GM12892 (cell line): ENCODE measurements at regions not wholly inside any gene's neighbourhood (a gene's known extent, or its start where the extent isn't known, plus 50 kb on each side); places are given as distances from the start of the nearest gene placed in this dataset.

ENCODE experiments used
- DNase-seq: peaks from one replicate; pipeline ENCODE4 v3.0.0; 2011; ENCODE audit not compliant: insufficient read length
- FAIRE-seq: peaks from 2 replicates; lab custom pipeline; 2011; peaks lifted over from hg19 to GRCh38; lab: Jason Lieb, UNC
- POLR2A ChIP-seq: IDR thresholded peaks from 2 replicates; pipeline ENCODE4 v1.6.1; 2011; ENCODE audit warnings: low read depth, low read length, control low read depth
- POLR2AphosphoS5 ChIP-seq: IDR thresholded peaks from 2 replicates; pipeline ENCODE4 v1.6.1; 2011; ENCODE audit warnings: low read depth, low read length, control low read depth
- TAF1 ChIP-seq: IDR thresholded peaks from 2 replicates; pipeline ENCODE4 v1.6.1; 2011; ENCODE audit warnings: low read depth, mild to moderate bottlenecking, control low read depth, low read length, borderline replicate concordance

- FAIRE-seq: no peak
Observed at GRCh38 chr9:29966247-29966646, 2393.0 kb upstream of the C9orf72 start.

GRCh38 chr9:29968831-29969230 is 2395.6 kb upstream of the C9orf72 start:
- no peak for TF ChIP-seq POLR2AphosphoS5
- no peak for TF ChIP-seq POLR2A
- TF ChIP-seq TAF1: no peak
- DNase-seq (no peak), FAIRE-seq (no peak)

More at GRCh38 chr9:29966247-29966646, 2393.0 kb upstream of the C9orf72 start:
- no peak for TF ChIP-seq TAF1
- TF ChIP-seq POLR2A: no peak
- TF ChIP-seq POLR2AphosphoS5: no peak
- DNase-seq: no peak

GRCh38 chr9:29969408-29969807 is 2396.1 kb upstream of the C9orf72 start:
- TF ChIP-seq TAF1 (no peak), POLR2A (no peak), POLR2AphosphoS5 (no peak)
- FAIRE-seq (no peak), DNase-seq (no peak)

GRCh38 chr9:29969856-29970647 is 2396.8 kb upstream of the C9orf72 start:
- DNase-seq (no peak), FAIRE-seq (no peak)
- TF ChIP-seq POLR2AphosphoS5: no peak

GRCh38 chr9:29974197-29974596 is 2400.9 kb upstream of the C9orf72 start:
- FAIRE-seq (no peak), DNase-seq (no peak)
- TF ChIP-seq POLR2AphosphoS5: no peak
- no peak for TF ChIP-seq POLR2A
- TF ChIP-seq TAF1: no peak

- TF ChIP-seq POLR2AphosphoS5 (no peak), POLR2A (no peak), TAF1 (no peak)
- no peak for FAIRE-seq
- DNase-seq: no peak
Observed at GRCh38 chr9:29976981-29977380, 2403.7 kb upstream of the C9orf72 start.

- DNase-seq (no peak), FAIRE-seq (no peak)
- no peak for TF ChIP-seq POLR2AphosphoS5
- TF ChIP-seq POLR2A: no peak
Observed at GRCh38 chr9:29981013-29981412, 2403.4 kb upstream of the ACO1 start.

- TF ChIP-seq POLR2AphosphoS5: no peak
- no peak for DNase-seq
- FAIRE-seq: no peak
Observed at GRCh38 chr9:29999645-30000044, 2384.8 kb upstream of the ACO1 start.

GRCh38 chr9:30010691-30011090 is 2373.8 kb upstream of the ACO1 start:
- TF ChIP-seq POLR2A: no peak
- TF ChIP-seq TAF1: no peak
- TF ChIP-seq POLR2AphosphoS5: no peak
- FAIRE-seq (no peak), DNase-seq (no peak)

- FAIRE-seq (no peak), DNase-seq (no peak)
- no peak for TF ChIP-seq POLR2AphosphoS5
- no peak for TF ChIP-seq POLR2A
- no peak for TF ChIP-seq TAF1
Observed at GRCh38 chr9:30012622-30013021, 2371.8 kb upstream of the ACO1 start.

GRCh38 chr9:30015073-30015472 is 2369.4 kb upstream of the ACO1 start:
- TF ChIP-seq TAF1 (no peak), POLR2AphosphoS5 (no peak), POLR2A (no peak)
- no peak for DNase-seq
- no peak for FAIRE-seq

GRCh38 chr9:30020161-30020560 is 2364.3 kb upstream of the ACO1 start:
- no peak for DNase-seq
- TF ChIP-seq TAF1 (no peak), POLR2AphosphoS5 (no peak), POLR2A (no peak)
- FAIRE-seq: no peak
